ENCODE measurements at regions not wholly inside any gene's neighbourhood (a gene's known extent, or its start where the extent isn't known, plus 50 kb on each side); places are given as distances from the start of the nearest gene placed in this dataset.

GRCh38 chrX:99305573-99305972 lies 1104.5 kb downstream of the PCDH19 start:
- Histone ChIP-seq H3K4me1 (no peaks in the 10 kb centered on the region), H3K9me3 (no peaks in the 10 kb centered on the region), H3K27ac (no peak overlapping the region), H3K4me2 (no peak overlapping the region), H3K4me3 (no peak overlapping the region)
- 3% methylated on average over 3 of the region's 3 CpGs for WGBS (ENCODE audit: missing lambda C conversion rate)
- no peak for DNase-seq (ENCODE audit: low read depth in 1 of 2, low spot score in 1 of 2)
- ChIA-PET POLR2A (no interaction called here), CTCF (no interaction called here)
- no peak for FAIRE-seq
- no peak for ATAC-seq
- TF ChIP-seq JUNB (IDR thresholded peaks at IDR 0.05), result no peak
- TF ChIP-seq ZSCAN20 (CRISPR knock-in tag; IDR thresholded peaks at IDR 0.05), result no peak
- TF ChIP-seq TFCP2L1 (CRISPR knock-in tag; IDR thresholded peaks at IDR 0.05), result no peak
- TF ChIP-seq JUN (IDR thresholded peaks at IDR 0.05), result no peak
- no peak for TF ChIP-seq NPAS2 (CRISPR knock-in tag; IDR thresholded peaks at IDR 0.05; ENCODE audit: borderline replicate concordance)
- TF ChIP-seq MAZ (IDR thresholded peaks at IDR 0.05; ENCODE audit: borderline replicate concordance, low read depth, low read length), result no peak
- TF ChIP-seq CEBPB (IDR thresholded peaks at IDR 0.05), result no peak
- TF ChIP-seq HOXB13 (CRISPR knock-in tag; IDR thresholded peaks at IDR 0.05; ENCODE audit: low read depth), result no peak
- no peak for TF ChIP-seq EP300 (IDR thresholded peaks at IDR 0.05)
- no peak for TF ChIP-seq NR3C1 (IDR thresholded peaks at IDR 0.05)
- TF ChIP-seq HOXA7 (CRISPR knock-in tag; IDR thresholded peaks at IDR 0.05), result no peak
- TF ChIP-seq FOXS1 (CRISPR knock-in tag; IDR thresholded peaks at IDR 0.05), result no peak

GRCh38 chrX:99301990-99302389 lies 1108.1 kb downstream of the PCDH19 start:
- POLR2A ChIA-PET, result no interaction called here
- DNase-seq (ENCODE audit: low read depth in 1 of 2, low spot score in 1 of 2) (peak in 1 of 2 experiments; percentile 19), FAIRE-seq (peak; percentile 59), ATAC-seq (peak in 1 of 2 experiments; percentile 50; a peak in 2 of 6 replicates)
- TF ChIP-seq NPAS2 (CRISPR knock-in tag; IDR thresholded peaks at IDR 0.05; ENCODE audit: borderline replicate concordance) (no peak), RFX5 (IDR thresholded peaks at IDR 0.05) (no peak), SREBF2 (IDR thresholded peaks at IDR 0.05) (no peak), RAD21 (conservative IDR thresholded peaks at IDR 0.05 in 1 of 2, IDR thresholded peaks at IDR 0.05 in 1 of 2) (peak in 1 of 2 experiments; percentile 44; a peak in 2 of 5 replicates), TP53 (CRISPR knock-in tag; IDR thresholded peaks at IDR 0.05) (no peak), CTCF (IDR thresholded peaks at IDR 0.05) (peak; percentile 21; the same call in 2 of the 3 replicates)
- Histone ChIP-seq H3K4me1 (no peaks in the 10 kb centered on the region), H3K27ac (no peak overlapping the region), H3K4me2 (no peak overlapping the region), H3K9me3 (no peaks in the 10 kb centered on the region), H3K4me3 (no peak overlapping the region)
- WGBS (ENCODE audit: missing lambda C conversion rate), result 5% methylated on average over 2 of the region's 2 CpGs
- CTCF ChIA-PET, result interaction anchor here (0.6 to 1.6 kb wide), 3 partner anchors 10 to 1111 kb away, joined by 3 to 4 read pairs (median 3); no protein-coding TSS in a partner anchor

GRCh38 chrX:99271641-99272040 lies 1138.4 kb downstream of the PCDH19 start:
- FAIRE-seq, result no peak
- H3K4me3 ChIP-seq, result no peak overlapping the region
- no peaks in the 10 kb centered on the region for H3K4me1 ChIP-seq
- no peak for DNase-seq (ENCODE audit: low read depth in 1 of 2, low spot score in 1 of 2)
- H3K9me3 ChIP-seq, result no peaks in the 10 kb centered on the region
- TF ChIP-seq USF2 (IDR thresholded peaks at IDR 0.05), result no peak
- TF ChIP-seq REST (IDR thresholded peaks at IDR 0.05), result no peak
- no peak for TF ChIP-seq NFE2L2 (conservative IDR thresholded peaks at IDR 0.05; ENCODE audit: low read length)
- TF ChIP-seq, protein P1, sequence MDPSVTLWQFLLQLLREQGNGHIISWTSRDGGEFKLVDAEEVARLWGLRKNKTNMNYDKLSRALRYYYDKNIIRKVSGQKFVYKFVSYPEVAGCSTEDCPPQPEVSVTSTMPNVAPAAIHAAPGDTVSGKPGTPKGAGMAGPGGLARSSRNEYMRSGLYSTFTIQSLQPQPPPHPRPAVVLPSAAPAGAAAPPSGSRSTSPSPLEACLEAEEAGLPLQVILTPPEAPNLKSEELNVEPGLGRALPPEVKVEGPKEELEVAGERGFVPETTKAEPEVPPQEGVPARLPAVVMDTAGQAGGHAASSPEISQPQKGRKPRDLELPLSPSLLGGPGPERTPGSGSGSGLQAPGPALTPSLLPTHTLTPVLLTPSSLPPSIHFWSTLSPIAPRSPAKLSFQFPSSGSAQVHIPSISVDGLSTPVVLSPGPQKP (IDR thresholded peaks at IDR 0.05; ENCODE audit: low read depth, low read length), result no peak
- no peak for TF ChIP-seq MAX (IDR thresholded peaks at IDR 0.05)
- TF ChIP-seq MAFK (IDR thresholded peaks at IDR 0.05; ENCODE audit: partially characterized antibody), result no peak
- no peak for TF ChIP-seq RFX5 (IDR thresholded peaks at IDR 0.05)
- no peak for TF ChIP-seq CBX2 (IDR thresholded peaks at IDR 0.05; ENCODE audit: borderline replicate concordance, low read depth)
- TF ChIP-seq KDM1A (IDR thresholded peaks at IDR 0.05; ENCODE audit: low read depth), result no peak
- CTCF ChIA-PET, result no interaction called here
- POLR2A ChIA-PET, result no interaction called here
- no peak overlapping the region for H3K27ac ChIP-seq
- ATAC-seq, result no peak
- 16% methylated on average over 5 of the region's 8 CpGs for WGBS (ENCODE audit: missing lambda C conversion rate)
- H3K4me2 ChIP-seq, result no peak overlapping the region

Data from A549 (cell line).